Stomach (tissue), 4 donors: ENCODE measurements at regions not wholly inside any gene's neighbourhood (a gene's known extent, or its start where the extent isn't known, plus 50 kb on each side); places are given as distances from the start of the nearest gene placed in this dataset.

Experiments used
- EP300 ChIP-seq: sonication (generic); formaldehyde crosslinking; IDR thresholded peaks from one replicate; pipeline ENCODE4 v1.6.1; 2017; ENCODE audit warnings: antibody characterized with exemption
- POLR2AphosphoS5 ChIP-seq, 3 donors: sonication (generic); formaldehyde crosslinking; IDR thresholded peaks; one replicate each; pipeline ENCODE4 v1.6.1; 2016; ENCODE audit warnings: antibody characterized with exemption in 3 of 3

- TF ChIP-seq POLR2AphosphoS5 (IDR thresholded peaks at IDR 0.05) (no peak), EP300 (no peak)
These were observed 96.9 kb downstream of the CTAGE1 start for GRCh38 chr18:22320771-22321170.
